KMS-11 (cell line): ENCODE measurements at regions not wholly inside any gene's neighbourhood (a gene's known extent, or its start where the extent isn't known, plus 50 kb on each side); places are given as distances from the start of the nearest gene placed in this dataset.
"Not testable (repeated sequence)": the region's sequence is repeated elsewhere in the genome, so short reads cannot be mapped to it uniquely, and the experiment has no call there.

Experiments used
- H2AFZ ChIP-seq: fragments of 200-600 bp; sonication (generic); 2 replicates; pipeline ENCODE4 v1.6.1; 2016; ENCODE audit warnings: antibody characterized with exemption, mixed run types, low read depth
- H3K27ac ChIP-seq: fragments of 200-600 bp; sonication (generic); 2 replicates; pipeline ENCODE4 v1.6.1; 2016; ENCODE audit warnings: mild to moderate bottlenecking, mixed run types
- H3K27me3 ChIP-seq: fragments of 200-600 bp; sonication (generic); 2 replicates; pipeline ENCODE4 v1.6.1; 2017; ENCODE audit warnings: mild to moderate bottlenecking, low read depth, mixed run types, moderate library complexity; ENCODE audit not compliant: insufficient read depth
- H3K36me3 ChIP-seq: fragments of 200-600 bp; sonication (generic); 2 replicates; pipeline ENCODE4 v1.6.1; 2017; ENCODE audit warnings: mild to moderate bottlenecking, mixed run types; ENCODE audit not compliant: insufficient read depth
- H3K4me1 ChIP-seq: fragments of 200-600 bp; sonication (generic); 2 replicates; pipeline ENCODE4 v1.6.1; 2016; ENCODE audit warnings: mild to moderate bottlenecking, low read depth, mixed run types; ENCODE audit not compliant: poor library complexity, severe bottlenecking
- H3K4me2 ChIP-seq: fragments of 200-600 bp; sonication (generic); 2 replicates; pipeline ENCODE4 v1.7.0; 2016; ENCODE audit warnings: mild to moderate bottlenecking, mixed run types
- H3K4me3 ChIP-seq: fragments of 200-600 bp; sonication (generic); IDR thresholded peaks from 2 replicates; pipeline ENCODE4 v1.6.1; 2017; ENCODE audit warnings: low read depth, low read length, mixed read lengths; ENCODE audit not compliant: insufficient read depth
- H3K79me2 ChIP-seq: fragments of 200-600 bp; sonication (generic); 2 replicates; pipeline ENCODE4 v1.6.1; 2016; ENCODE audit warnings: low read depth, mixed run types; ENCODE audit not compliant: insufficient read depth
- H3K9ac ChIP-seq: fragments of 200-600 bp; sonication (generic); 2 replicates; pipeline ENCODE4 v1.6.1; 2016; ENCODE audit warnings: mild to moderate bottlenecking, mixed run types
- H4K20me1 ChIP-seq: fragments of 200-600 bp; sonication (generic); 2 replicates; pipeline ENCODE4 v1.6.1; 2016; ENCODE audit warnings: mild to moderate bottlenecking, mixed run types; ENCODE audit not compliant: insufficient read depth
- TF ChIP-seq, protein P1 (sequence below): fragments of 200-600 bp; sonication (generic); conservative IDR thresholded peaks from 2 replicates; pipeline ENCODE4 v1.6.1; 2017; ENCODE audit warnings: low read depth, mild to moderate bottlenecking, antibody characterized with exemption, low read length, moderate library complexity, mixed read lengths

DNA sequence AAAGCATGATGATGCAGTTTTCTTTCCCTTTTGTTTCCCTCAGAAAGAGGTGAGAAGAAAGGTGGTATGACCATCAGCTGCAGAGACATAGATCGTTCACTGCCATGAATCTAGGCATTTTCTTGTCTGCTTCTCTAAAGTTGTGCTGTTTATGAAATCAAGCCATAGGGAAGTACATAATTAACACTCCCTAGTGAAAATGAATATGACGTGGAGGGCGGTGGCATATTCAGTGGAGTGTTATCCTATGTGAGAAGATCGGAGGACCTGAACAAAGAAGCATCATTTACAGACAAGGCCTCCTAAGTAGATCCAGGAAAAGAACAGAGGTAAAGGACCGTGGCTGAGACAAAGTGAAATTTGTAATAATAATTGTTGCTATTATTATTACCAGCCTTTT lies 509.0 kb upstream of the SLC39A10 start:
- no peaks in the 10 kb centered on the region for H4K20me1 ChIP-seq
- H3K27me3 ChIP-seq, result no peaks in the 10 kb centered on the region
- no peaks in the 10 kb centered on the region for H3K79me2 ChIP-seq
- TF ChIP-seq, protein P1, sequence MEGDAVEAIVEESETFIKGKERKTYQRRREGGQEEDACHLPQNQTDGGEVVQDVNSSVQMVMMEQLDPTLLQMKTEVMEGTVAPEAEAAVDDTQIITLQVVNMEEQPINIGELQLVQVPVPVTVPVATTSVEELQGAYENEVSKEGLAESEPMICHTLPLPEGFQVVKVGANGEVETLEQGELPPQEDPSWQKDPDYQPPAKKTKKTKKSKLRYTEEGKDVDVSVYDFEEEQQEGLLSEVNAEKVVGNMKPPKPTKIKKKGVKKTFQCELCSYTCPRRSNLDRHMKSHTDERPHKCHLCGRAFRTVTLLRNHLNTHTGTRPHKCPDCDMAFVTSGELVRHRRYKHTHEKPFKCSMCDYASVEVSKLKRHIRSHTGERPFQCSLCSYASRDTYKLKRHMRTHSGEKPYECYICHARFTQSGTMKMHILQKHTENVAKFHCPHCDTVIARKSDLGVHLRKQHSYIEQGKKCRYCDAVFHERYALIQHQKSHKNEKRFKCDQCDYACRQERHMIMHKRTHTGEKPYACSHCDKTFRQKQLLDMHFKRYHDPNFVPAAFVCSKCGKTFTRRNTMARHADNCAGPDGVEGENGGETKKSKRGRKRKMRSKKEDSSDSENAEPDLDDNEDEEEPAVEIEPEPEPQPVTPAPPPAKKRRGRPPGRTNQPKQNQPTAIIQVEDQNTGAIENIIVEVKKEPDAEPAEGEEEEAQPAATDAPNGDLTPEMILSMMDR, result no peak
- no peaks in the 10 kb centered on the region for H3K4me1 ChIP-seq
- H3K9ac ChIP-seq, result no peak overlapping the region
- H3K36me3 ChIP-seq, result no peaks in the 10 kb centered on the region
- no peak overlapping the region for H3K27ac ChIP-seq
- no peak overlapping the region for H3K4me2 ChIP-seq
- no peak overlapping the region for H3K4me3 ChIP-seq
- H2AFZ ChIP-seq, result no peak overlapping the region

DNA sequence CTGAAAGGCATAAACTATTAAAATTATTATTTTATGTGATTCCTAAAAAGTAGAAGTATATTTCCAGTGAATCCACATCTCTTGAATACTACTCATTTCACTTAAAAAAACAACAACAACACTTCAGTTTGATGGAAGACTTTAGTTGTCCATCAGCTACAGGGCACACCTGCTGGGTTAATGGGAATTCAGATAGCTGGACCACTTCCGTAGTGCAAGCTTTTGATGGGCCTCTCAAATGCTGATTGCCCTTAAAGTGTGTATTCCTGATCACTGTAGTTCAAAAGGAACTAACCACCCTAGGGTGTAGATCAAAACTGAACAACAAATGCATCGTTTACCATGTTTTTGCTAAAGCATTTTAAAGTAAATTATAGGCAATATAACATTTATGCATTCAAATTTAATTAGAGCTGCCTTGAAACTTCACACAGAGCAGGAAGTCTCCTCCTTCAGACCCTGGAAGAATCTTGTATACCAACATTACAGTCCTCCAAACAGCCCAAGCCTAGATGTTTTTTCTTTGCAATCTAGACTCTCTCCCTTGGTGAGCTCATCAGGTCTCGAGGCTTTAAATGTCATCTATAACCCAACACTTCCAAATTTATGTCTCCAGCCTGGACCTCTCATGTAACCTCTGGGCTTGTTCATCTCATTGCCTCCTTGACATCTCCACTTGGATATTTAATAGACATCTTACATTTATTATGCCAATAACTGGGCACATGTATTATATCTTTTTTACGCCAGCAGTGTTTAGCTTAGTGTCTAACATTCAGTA lies 510.1 kb upstream of the SLC39A10 start:
- Histone ChIP-seq H3K27me3 (no peaks in the 10 kb centered on the region), H3K4me1 (no peaks in the 10 kb centered on the region), H3K27ac (no peak overlapping the region), H3K4me3 (no peak overlapping the region), H3K4me2 (no peak overlapping the region), H4K20me1 (no peaks in the 10 kb centered on the region), H3K79me2 (no peaks in the 10 kb centered on the region), H3K36me3 (no peaks in the 10 kb centered on the region), H3K9ac (no peak overlapping the region), H2AFZ (no peak overlapping the region)
- TF ChIP-seq, protein P1, result no peak

DNA sequence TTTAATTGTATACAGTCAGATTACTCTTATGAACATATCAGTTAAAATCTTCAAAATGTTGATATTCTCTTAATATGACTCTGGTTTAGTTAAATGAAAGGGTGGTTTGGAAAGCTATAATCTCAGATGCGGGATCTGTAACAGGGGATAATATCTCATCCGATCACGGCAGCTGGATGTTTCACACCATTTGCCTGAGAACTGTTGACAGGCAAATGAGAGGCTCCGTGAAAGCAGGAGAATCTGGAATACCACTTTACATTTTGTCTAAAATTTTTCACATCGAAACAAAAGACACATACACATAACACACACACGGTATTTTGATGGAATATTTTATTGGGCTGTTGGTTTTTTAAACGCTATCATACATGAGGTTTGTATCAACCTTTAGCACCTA lies 518.6 kb upstream of the SLC39A10 start:
- TF ChIP-seq, protein P1, result no peak

DNA sequence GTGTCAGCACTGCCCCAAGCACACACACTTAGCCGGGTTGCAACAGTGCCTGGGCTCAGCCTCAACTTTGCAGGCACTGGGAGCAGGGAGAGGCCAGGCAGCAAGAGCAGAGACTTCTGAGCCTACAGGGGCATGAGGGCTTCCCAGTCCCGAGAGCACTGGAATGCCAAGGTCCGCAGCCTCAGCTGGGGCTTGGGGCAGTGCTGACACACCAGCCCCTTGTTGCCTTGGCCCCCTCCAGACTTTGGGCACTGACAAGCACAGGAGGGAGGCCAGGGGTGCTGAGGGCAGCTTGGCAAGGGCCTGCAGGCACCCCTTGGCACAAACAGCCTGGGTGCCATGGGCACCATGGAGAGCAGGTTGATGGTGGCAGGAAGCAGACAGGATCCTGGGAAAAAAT lies 531.1 kb upstream of the SLC39A10 start:
- not testable (repeated sequence) for H3K4me2 ChIP-seq, H3K4me3 ChIP-seq, H3K27ac ChIP-seq, H4K20me1 ChIP-seq, H3K4me1 ChIP-seq, H3K27me3 ChIP-seq, H3K36me3 ChIP-seq, H2AFZ ChIP-seq, H3K9ac ChIP-seq, H3K79me2 ChIP-seq

More for the DNA sequence above, 518.6 kb upstream of the SLC39A10 start:
- Histone ChIP-seq H4K20me1 (no peaks in the 10 kb centered on the region), H3K27me3 (no peaks in the 10 kb centered on the region), H3K4me1 (no peaks in the 10 kb centered on the region), H3K79me2 (no peaks in the 10 kb centered on the region), H2AFZ (no peak overlapping the region), H3K4me2 (no peak overlapping the region), H3K9ac (no peak overlapping the region), H3K4me3 (no peak overlapping the region), H3K36me3 (no peaks in the 10 kb centered on the region), H3K27ac (no peak overlapping the region)

DNA sequence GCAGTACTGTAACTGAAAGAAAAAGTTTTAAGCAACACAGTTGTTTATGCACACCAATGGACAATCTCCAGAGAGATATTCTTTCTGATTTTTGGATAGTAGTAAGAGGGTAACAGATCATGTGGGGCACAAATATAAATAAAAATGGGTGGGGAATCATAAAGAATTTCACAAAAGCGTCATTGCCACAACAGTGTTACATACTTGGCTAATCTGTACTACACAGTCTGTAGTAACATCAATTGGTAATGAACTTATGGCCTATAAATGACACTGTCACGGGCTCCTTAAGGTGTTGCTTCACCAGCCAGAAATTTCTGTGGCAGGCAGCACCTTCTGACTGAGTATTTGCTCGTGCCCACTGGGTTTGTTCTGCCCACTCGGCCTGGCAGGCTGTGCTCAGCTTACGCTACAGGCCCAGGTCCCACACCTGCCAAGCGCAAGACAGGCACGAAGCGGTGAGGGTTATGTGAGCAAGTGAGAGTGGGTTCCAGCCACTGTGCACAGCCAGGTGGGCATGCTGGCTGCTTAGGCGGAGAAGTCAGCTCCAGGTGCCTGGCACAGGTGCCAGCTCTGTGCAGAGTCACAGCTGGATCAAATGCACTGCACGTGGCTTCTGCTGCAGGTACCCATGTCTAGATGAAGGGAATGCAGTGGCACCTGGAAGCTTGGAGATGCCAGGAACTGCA lies 532.5 kb upstream of the SLC39A10 start:
- Histone ChIP-seq H3K79me2 (no peaks in the 10 kb centered on the region), H4K20me1 (no peaks in the 10 kb centered on the region), H3K4me2 (no peak overlapping the region), H3K4me1 (no peaks in the 10 kb centered on the region), H2AFZ (no peak overlapping the region), H3K27ac (no peak overlapping the region), H3K4me3 (no peak overlapping the region), H3K9ac (no peak overlapping the region), H3K36me3 (no peaks in the 10 kb centered on the region), H3K27me3 (no peaks in the 10 kb centered on the region)
- TF ChIP-seq, protein P1, result no peak
